GM12878 (cell line): ENCODE measurements at regions not wholly inside any gene's neighbourhood (a gene's known extent, or its start where the extent isn't known, plus 50 kb on each side); places are given as distances from the start of the nearest gene placed in this dataset.

Experiments
- ATAC-seq: fragments of 200-7000 bp; cut with Tn5 transposase; 3 replicates; pipeline ENCODE4 v1.9.1; 2020; ENCODE audit warnings: mild to moderate bottlenecking, moderate library complexity
- BruUV-seq: library from RNA; stranded (reverse); fragments of 400-500 nt; replicated peaks from 2 replicates; lab custom pipeline; 2021; lab: Mats Ljungman, UMichigan
- CTCF ChIA-PET: fragments of 300-600 bp; sonication (Branson Sonifier 250); formaldehyde crosslinking; extraction: SDS; loops from one replicate; lab custom pipeline; 2021; ENCODE audit warnings: inconsistent platforms; lab: Yijun Ruan, JAX
- POLR2A ChIA-PET: fragments of 350-600 bp; formaldehyde crosslinking; extraction: SDS; loops from one replicate; lab custom pipeline; 2021; ENCODE audit warnings: inconsistent platforms; lab: Charles Lee
- RAD21 ChIA-PET: fragments of 300-600 bp; sonication (Branson Sonifier 250); formaldehyde crosslinking; loops from one replicate; lab custom pipeline; 2023; ENCODE audit warnings: antibody characterized with exemption; ENCODE audit not compliant: unreplicated experiment; lab: Charles Lee
- SMC1A ChIA-PET: fragments of 300-600 bp; sonication (Branson Sonifier 250); formaldehyde crosslinking; loops from one replicate; lab custom pipeline; 2023; ENCODE audit not compliant: unreplicated experiment, uncharacterized antibody; lab: Charles Lee
- DNase-seq: peaks from one replicate; pipeline ENCODE4 v3.0.0-alpha.2; 2011; ENCODE audit warnings: low read depth, low spot score
- FAIRE-seq: peaks from 3 replicates; lab custom pipeline; 2011; peaks lifted over from hg19 to GRCh38; lab: Jason Lieb, UNC
- H2AFZ ChIP-seq: 2 replicates; pipeline ENCODE4 v1.6.0; 2011; ENCODE audit warnings: low read depth, low read length, control low read depth; ENCODE audit not compliant: control insufficient read depth
- H3K27ac ChIP-seq: 2 replicates; pipeline ENCODE4 v1.5.1; 2011; ENCODE audit warnings: control low read depth; ENCODE audit not compliant: control insufficient read depth, insufficient read depth
- H3K27me3 ChIP-seq, 2 experiments: replicated peaks in 1 of 2; 2 replicates each; pipeline versions ENCODE4 v1.6.0 to v1.6.1; 2011; ENCODE audit warnings: low read length in 1 of 2; ENCODE audit not compliant: control insufficient read depth in 2 of 2, insufficient read depth in 2 of 2
- H3K36me3 ChIP-seq, 2 experiments: 2 replicates each; pipeline ENCODE4 v1.5.1; 2011; ENCODE audit warnings: low read length in 1 of 2; ENCODE audit not compliant: control insufficient read depth in 2 of 2, insufficient read depth in 2 of 2
- H3K4me1 ChIP-seq: 2 replicates; pipeline ENCODE4 v1.6.1; 2011; ENCODE audit warnings: mild to moderate bottlenecking, low read length, moderate library complexity, mixed read lengths; ENCODE audit not compliant: control insufficient read depth, insufficient read depth
- H3K4me2 ChIP-seq: 2 replicates; pipeline ENCODE4 v1.6.0; 2011; ENCODE audit warnings: control low read depth; ENCODE audit not compliant: control insufficient read depth, insufficient read depth
- H3K4me3 ChIP-seq: fragments of 200-600 bp; sonication (generic); 2 replicates; pipeline ENCODE4 v1.5.1; 2016
- H3K79me2 ChIP-seq: 2 replicates; pipeline ENCODE4 v1.6.0; 2011; ENCODE audit warnings: low read length; ENCODE audit not compliant: control insufficient read depth, insufficient read depth
- H3K9ac ChIP-seq: 2 replicates; pipeline ENCODE4 v1.8.0; 2011; ENCODE audit warnings: low read length, control low read depth, mixed read lengths; ENCODE audit not compliant: control insufficient read depth, insufficient read depth
- H3K9me3 ChIP-seq: replicated peaks from 3 replicates; pipeline ENCODE4 v1.5.1; 2011; ENCODE audit warnings: mild to moderate bottlenecking, low read length; ENCODE audit not compliant: control insufficient read depth, insufficient read depth
- H4K20me1 ChIP-seq: 2 replicates; pipeline ENCODE4 v1.6.0; 2011; ENCODE audit not compliant: control insufficient read depth, insufficient read depth
- EGR1 ChIP-seq, 2 experiments: IDR thresholded peaks; 1 replicate in 1 of 2; 2 replicates in 1 of 2; pipeline ENCODE4 v1.6.1; 2011 to 2012; ENCODE audit warnings: low read depth in 2 of 2, low read length in 2 of 2, borderline replicate concordance in 1 of 2, mild to moderate bottlenecking in 1 of 2, moderate library complexity in 1 of 2
- FOS ChIP-seq: IDR thresholded peaks from 3 replicates; pipeline ENCODE4 v1.6.1; 2011; ENCODE audit warnings: borderline replicate concordance; ENCODE audit not compliant: insufficient read length; ENCODE audit errors: extremely low read depth
- NFYA ChIP-seq: IDR thresholded peaks from 2 replicates; pipeline ENCODE4 v1.6.1; 2011; ENCODE audit warnings: low read depth, mild to moderate bottlenecking, low read length, improper control_type of control experiment, borderline replicate concordance
- NR2F1 ChIP-seq: fragments of 450-650 bp; conservative IDR thresholded peaks from 2 replicates; pipeline ENCODE4 v1.6.1; 2017; ENCODE audit warnings: mild to moderate bottlenecking
- ZNF217 ChIP-seq: fragments of 450-650 bp; IDR thresholded peaks from 2 replicates; pipeline ENCODE4 v1.6.1; 2017; ENCODE audit warnings: antibody characterized with exemption, mild to moderate bottlenecking
- ZNF687 ChIP-seq: fragments of 450-650 bp; IDR thresholded peaks from 2 replicates; pipeline ENCODE4 v1.6.1; 2017; ENCODE audit warnings: mild to moderate bottlenecking, moderate library complexity
- WGBS: methylation state at CpG from one replicate; pipeline ENCODE4 v1.1.6; 2016; ENCODE audit warnings: low lambda C conversion rate; ENCODE audit not compliant: insufficient replicate concordance, insufficient coverage; ENCODE audit errors: missing lambda C conversion rate; 5-methylcytosine and 5-hydroxymethylcytosine counted together
- in situ Hi-C: fragments of 300-500 bp; cut with MboI; formaldehyde crosslinking; loops from 9 replicates; pipeline ENCODE4 v1.14.3; 2018; ENCODE audit warnings: mixed read lengths
- intact Hi-C: fragments of 100-400 bp; cut with micrococcal nuclease; formaldehyde crosslinking; loops from one replicate; pipeline ENCODE4 v1.14.2; 2022; ENCODE audit not compliant: unreplicated experiment
- TF ChIP-seq, protein P1 (sequence below): fragments of 450-650 bp; conservative IDR thresholded peaks from 2 replicates; pipeline ENCODE4 v1.6.1; 2017; ENCODE audit warnings: mild to moderate bottlenecking, moderate library complexity

GRCh38 chr3:166248784-166249183 is 411.6 kb upstream of the BCHE start:
- BruUV-seq, result no TSS peak

More at GRCh38 chr3:166248784-166249183, 411.6 kb upstream of the BCHE start:
- SMC1A ChIA-PET, result no interaction called here
- ATAC-seq (no peak), FAIRE-seq (no peak), DNase-seq (no peak)
- WGBS, result 25% methylated on average over 3 of the region's 3 CpGs
- RAD21 ChIA-PET, result no interaction called here
- H4K20me1 ChIP-seq, result no peaks in the 10 kb centered on the region
- POLR2A ChIA-PET, result no interaction called here
- no peak overlapping the region for H3K4me2 ChIP-seq
- no peak for TF ChIP-seq NFYA
- TF ChIP-seq, protein P1, sequence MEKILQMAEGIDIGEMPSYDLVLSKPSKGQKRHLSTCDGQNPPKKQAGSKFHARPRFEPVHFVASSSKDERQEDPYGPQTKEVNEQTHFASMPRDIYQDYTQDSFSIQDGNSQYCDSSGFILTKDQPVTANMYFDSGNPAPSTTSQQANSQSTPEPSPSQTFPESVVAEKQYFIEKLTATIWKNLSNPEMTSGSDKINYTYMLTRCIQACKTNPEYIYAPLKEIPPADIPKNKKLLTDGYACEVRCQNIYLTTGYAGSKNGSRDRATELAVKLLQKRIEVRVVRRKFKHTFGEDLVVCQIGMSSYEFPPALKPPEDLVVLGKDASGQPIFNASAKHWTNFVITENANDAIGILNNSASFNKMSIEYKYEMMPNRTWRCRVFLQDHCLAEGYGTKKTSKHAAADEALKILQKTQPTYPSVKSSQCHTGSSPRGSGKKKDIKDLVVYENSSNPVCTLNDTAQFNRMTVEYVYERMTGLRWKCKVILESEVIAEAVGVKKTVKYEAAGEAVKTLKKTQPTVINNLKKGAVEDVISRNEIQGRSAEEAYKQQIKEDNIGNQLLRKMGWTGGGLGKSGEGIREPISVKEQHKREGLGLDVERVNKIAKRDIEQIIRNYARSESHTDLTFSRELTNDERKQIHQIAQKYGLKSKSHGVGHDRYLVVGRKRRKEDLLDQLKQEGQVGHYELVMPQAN, result no peak
- no peak for TF ChIP-seq EGR1 (IDR thresholded peaks at IDR 0.05; ENCODE audit: borderline replicate concordance in 1 of 2, low read depth in 2 of 2, low read length in 2 of 2)
- TF ChIP-seq FOS, result no peak
- no peak for TF ChIP-seq ZNF687
- no peak for TF ChIP-seq NR2F1
- TF ChIP-seq ZNF217, result no peak
- no peaks in the 10 kb centered on the region for H3K79me2 ChIP-seq
- no peak overlapping the region for H3K4me3 ChIP-seq
- H3K36me3 ChIP-seq, result no peaks in the 10 kb centered on the region
- no peak overlapping the region for H3K9ac ChIP-seq
- H3K4me1 ChIP-seq, result no peaks in the 10 kb centered on the region
- no peaks in the 10 kb centered on the region for H3K27me3 ChIP-seq
- in situ Hi-C loops, result no loop called here
- no peak overlapping the region for H3K27ac ChIP-seq
- CTCF ChIA-PET, result no interaction called here
- intact Hi-C loops, result no loop called here
- no peaks in the 10 kb centered on the region for H3K9me3 ChIP-seq
- no peak overlapping the region for H2AFZ ChIP-seq
